Upper lobe of right lung (tissue), 1 donor: ENCODE measurements at regions not wholly inside any gene's neighbourhood (a gene's known extent, or its start where the extent isn't known, plus 50 kb on each side); places are given as distances from the start of the nearest gene placed in this dataset.

Source experiments
- ATAC-seq: fragments of 200-7000 bp; cut with Tn5 transposase; one replicate; pipeline ENCODE4 v1.9.1; 2020; ENCODE audit warnings: mild to moderate bottlenecking, moderate library complexity
- DNase-seq: peaks from one replicate; pipeline ENCODE4 v3.0.0-alpha.2; 2020
- H3K27ac ChIP-seq: fragments of 200-600 bp; one replicate; pipeline ENCODE4 v1.8.0; 2022
- H3K27me3 ChIP-seq: fragments of 200-600 bp; one replicate; pipeline ENCODE4 v1.8.0; 2022; ENCODE audit warnings: mild to moderate bottlenecking
- H3K36me3 ChIP-seq: fragments of 200-600 bp; one replicate; pipeline ENCODE4 v1.8.0; 2022
- H3K4me1 ChIP-seq: fragments of 200-600 bp; one replicate; pipeline ENCODE4 v1.8.0; 2022
- H3K4me3 ChIP-seq: fragments of 200-600 bp; one replicate; pipeline ENCODE4 v1.8.0; 2022; ENCODE audit warnings: mild to moderate bottlenecking
- H3K9me3 ChIP-seq: fragments of 200-600 bp; one replicate; pipeline ENCODE4 v1.8.0; 2022
- CTCF ChIP-seq: fragments of 200-600 bp; IDR thresholded peaks from one replicate; pipeline ENCODE4 v1.8.0; 2022; ENCODE audit warnings: antibody characterized with exemption
- intact Hi-C: fragments of 100-400 bp; cut with DNase I; formaldehyde crosslinking; loops from one replicate; pipeline ENCODE4 v1.11.0; 2022
- donor health status: DM: no; HTN: yes; CAD: no; lungs with severe emphysema.

GRCh38 chr3:70728311-70728710 lies 415.9 kb upstream of the MDFIC2 start:
- Histone ChIP-seq H3K9me3 (no peaks in the 10 kb centered on the region), H3K4me3 (no peak overlapping the region), H3K4me1 (no peaks in the 10 kb centered on the region), H3K27me3 (no peaks in the 10 kb centered on the region), H3K27ac (no peak overlapping the region), H3K36me3 (no peaks in the 10 kb centered on the region)
- DNase-seq (no peak), ATAC-seq (no peak)
- intact Hi-C loops: no loop called here
- TF ChIP-seq CTCF: no peak

- Histone ChIP-seq H3K9me3 (no peaks in the 10 kb centered on the region), H3K27me3 (no peaks in the 10 kb centered on the region), H3K4me3 (no peak overlapping the region), H3K36me3 (no peaks in the 10 kb centered on the region), H3K4me1 (no peaks in the 10 kb centered on the region), H3K27ac (no peak overlapping the region)
- DNase-seq (no peak), ATAC-seq (no peak)
- intact Hi-C loops: no loop called here
- TF ChIP-seq CTCF: no peak
These were observed 414.5 kb upstream of the MDFIC2 start for GRCh38 chr3:70726961-70727360.

GRCh38 chr3:70726096-70726938 lies 413.9 kb upstream of the MDFIC2 start:
- no peaks in the 10 kb centered on the region for H3K27me3 ChIP-seq
- no peak for DNase-seq
- H3K9me3 ChIP-seq: no peaks in the 10 kb centered on the region
- no peak overlapping the region for H3K27ac ChIP-seq
- intact Hi-C loops: no loop called here
- TF ChIP-seq CTCF: no peak
- no peaks in the 10 kb centered on the region for H3K36me3 ChIP-seq
- H3K4me1 ChIP-seq: no peaks in the 10 kb centered on the region
- no peak for ATAC-seq
- H3K4me3 ChIP-seq: no peak overlapping the region

- H3K36me3 ChIP-seq: no peaks in the 10 kb centered on the region
- DNase-seq (no peak), ATAC-seq (no peak)
- H3K27ac ChIP-seq: no peak overlapping the region
- no peaks in the 10 kb centered on the region for H3K4me1 ChIP-seq
- TF ChIP-seq CTCF: no peak
- no peak overlapping the region for H3K4me3 ChIP-seq
- H3K27me3 ChIP-seq: no peaks in the 10 kb centered on the region
- no peaks in the 10 kb centered on the region for H3K9me3 ChIP-seq
- intact Hi-C loops: no loop called here
These were observed 409.6 kb upstream of the MDFIC2 start for GRCh38 chr3:70722018-70722417.

GRCh38 chr3:70716832-70717231 lies 404.4 kb upstream of the MDFIC2 start:
- no peaks in the 10 kb centered on the region for H3K27me3 ChIP-seq
- H3K4me1 ChIP-seq: no peaks in the 10 kb centered on the region
- no peak for ATAC-seq
- H3K4me3 ChIP-seq: no peak overlapping the region
- peak; percentile 45 for TF ChIP-seq CTCF
- DNase-seq: no peak
- no peak overlapping the region for H3K27ac ChIP-seq
- intact Hi-C loops: no loop called here
- no peaks in the 10 kb centered on the region for H3K36me3 ChIP-seq
- H3K9me3 ChIP-seq: no peaks in the 10 kb centered on the region
